ENCODE measurements at regions not wholly inside any gene's neighbourhood (a gene's known extent, or its start where the extent isn't known, plus 50 kb on each side); places are given as distances from the start of the nearest gene placed in this dataset.

DNA sequence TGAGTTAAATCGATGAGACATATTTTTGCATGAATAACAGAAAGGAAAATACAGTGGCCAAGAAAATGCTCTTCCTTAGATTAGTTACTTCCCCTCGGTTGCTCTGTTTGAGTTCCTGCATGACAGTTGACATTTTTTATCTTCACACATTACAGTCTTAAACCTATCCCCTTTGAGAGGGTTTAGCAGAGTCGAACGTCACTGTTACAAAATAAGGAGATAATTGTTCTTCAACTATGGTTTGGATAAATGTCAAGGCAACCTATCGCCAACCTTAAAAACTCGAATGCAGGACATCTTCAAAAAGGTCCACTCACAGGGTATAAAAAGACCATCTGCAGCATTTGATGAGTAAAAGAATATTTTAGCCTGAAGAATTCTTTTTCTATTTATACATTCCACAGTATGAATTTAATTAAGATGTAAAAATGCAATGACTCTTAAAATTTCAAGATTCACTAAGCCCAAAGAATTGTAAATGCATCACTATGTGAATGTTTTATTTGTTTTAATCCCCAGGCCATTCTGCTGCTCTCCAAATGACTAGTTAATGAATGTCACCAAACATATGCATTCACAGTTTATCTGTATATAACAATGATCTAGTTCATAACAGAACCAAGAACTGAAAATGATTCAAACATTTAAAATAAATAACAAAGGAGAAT is 68.9 kb upstream of the COL11A1 start:
- no peak for DNase-seq (ENCODE audit: low spot score)
- TF ChIP-seq, protein P1, sequence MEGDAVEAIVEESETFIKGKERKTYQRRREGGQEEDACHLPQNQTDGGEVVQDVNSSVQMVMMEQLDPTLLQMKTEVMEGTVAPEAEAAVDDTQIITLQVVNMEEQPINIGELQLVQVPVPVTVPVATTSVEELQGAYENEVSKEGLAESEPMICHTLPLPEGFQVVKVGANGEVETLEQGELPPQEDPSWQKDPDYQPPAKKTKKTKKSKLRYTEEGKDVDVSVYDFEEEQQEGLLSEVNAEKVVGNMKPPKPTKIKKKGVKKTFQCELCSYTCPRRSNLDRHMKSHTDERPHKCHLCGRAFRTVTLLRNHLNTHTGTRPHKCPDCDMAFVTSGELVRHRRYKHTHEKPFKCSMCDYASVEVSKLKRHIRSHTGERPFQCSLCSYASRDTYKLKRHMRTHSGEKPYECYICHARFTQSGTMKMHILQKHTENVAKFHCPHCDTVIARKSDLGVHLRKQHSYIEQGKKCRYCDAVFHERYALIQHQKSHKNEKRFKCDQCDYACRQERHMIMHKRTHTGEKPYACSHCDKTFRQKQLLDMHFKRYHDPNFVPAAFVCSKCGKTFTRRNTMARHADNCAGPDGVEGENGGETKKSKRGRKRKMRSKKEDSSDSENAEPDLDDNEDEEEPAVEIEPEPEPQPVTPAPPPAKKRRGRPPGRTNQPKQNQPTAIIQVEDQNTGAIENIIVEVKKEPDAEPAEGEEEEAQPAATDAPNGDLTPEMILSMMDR (IDR thresholded peaks at IDR 0.05; ENCODE audit: extremely low read depth, insufficient read depth, missing control alignments) = no peak
- in situ Hi-C loops (cut with MboI; ENCODE audit: low pct_unique_long_range_greater_than_20kb, low sequenced_read_pairs, unreplicated experiment) = no loop called here

DNA sequence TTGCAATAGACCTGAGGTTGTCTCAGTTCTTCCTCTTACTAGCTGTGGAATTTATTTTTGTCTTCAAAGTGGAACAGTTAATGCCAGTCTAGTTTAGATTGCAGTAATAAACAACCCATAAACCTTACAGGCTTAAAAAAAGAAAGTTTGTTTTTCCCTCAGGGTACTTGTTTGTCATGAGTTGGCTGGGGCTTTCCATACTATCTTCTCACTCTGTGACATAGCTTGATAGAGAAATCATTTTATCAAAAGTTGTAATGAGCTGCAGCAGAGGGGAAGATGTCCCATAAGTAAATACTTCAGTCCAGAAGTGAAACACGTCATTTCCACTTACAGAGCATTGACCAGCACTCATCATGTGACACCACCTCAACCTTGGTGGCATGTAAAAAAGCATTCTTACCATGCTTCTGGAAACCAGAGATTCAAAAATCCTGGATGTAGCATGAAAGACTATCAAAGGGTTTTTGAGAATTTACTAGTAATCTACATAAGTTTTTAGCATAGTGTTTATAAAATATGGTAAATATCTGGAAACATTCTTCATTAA is 62.8 kb upstream of the COL11A1 start:
- no peak for DNase-seq (ENCODE audit: low spot score)
- TF ChIP-seq, protein P1 (IDR thresholded peaks at IDR 0.05; ENCODE audit: extremely low read depth, insufficient read depth, missing control alignments) = no peak
- in situ Hi-C loops (cut with MboI; ENCODE audit: low pct_unique_long_range_greater_than_20kb, low sequenced_read_pairs, unreplicated experiment) = no loop called here

DNA sequence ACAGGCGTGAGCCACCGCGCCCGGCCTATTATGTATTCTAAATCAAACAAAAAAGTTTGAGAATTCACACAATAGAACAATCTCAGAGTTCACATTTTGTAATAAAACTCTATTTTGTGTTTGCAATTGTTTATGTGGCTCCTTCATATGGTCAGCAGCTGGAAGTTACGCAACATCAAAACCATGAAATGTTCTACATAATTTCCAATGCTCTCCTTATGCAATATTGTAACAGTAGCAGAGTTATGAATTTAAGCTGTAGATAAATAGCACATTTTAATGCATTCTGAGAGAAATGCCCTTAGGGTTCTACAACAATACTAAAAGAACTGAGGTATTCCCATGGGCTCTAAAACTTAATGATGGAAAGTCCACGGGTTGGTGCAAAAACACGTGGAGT is 62.3 kb upstream of the COL11A1 start:
- TF ChIP-seq, protein P1 (IDR thresholded peaks at IDR 0.05; ENCODE audit: extremely low read depth, insufficient read depth, missing control alignments) = no peak
- in situ Hi-C loops (cut with MboI; ENCODE audit: low pct_unique_long_range_greater_than_20kb, low sequenced_read_pairs, unreplicated experiment) = no loop called here
- DNase-seq (ENCODE audit: low spot score) = no peak

DNA sequence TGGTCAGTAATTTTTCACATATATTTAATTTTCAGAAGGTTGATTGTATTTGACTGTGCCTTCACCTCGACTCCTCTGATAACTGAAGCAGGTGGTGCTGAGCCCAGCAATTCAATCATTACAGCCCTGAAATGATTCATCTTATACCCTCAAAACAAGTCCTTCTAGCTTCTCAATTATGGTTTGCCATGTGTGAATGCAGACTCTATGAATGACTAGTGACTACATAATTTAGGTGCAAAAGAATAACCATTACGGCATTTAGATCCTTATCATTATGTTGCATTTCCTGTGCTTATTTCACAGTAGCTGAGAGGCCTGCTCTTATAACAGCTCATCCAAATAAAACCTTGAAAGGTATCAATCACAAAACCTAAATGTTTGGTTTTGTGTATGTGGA is 54.0 kb upstream of the COL11A1 start:
- in situ Hi-C loops (cut with MboI; ENCODE audit: low pct_unique_long_range_greater_than_20kb, low sequenced_read_pairs, unreplicated experiment) = no loop called here

DNA sequence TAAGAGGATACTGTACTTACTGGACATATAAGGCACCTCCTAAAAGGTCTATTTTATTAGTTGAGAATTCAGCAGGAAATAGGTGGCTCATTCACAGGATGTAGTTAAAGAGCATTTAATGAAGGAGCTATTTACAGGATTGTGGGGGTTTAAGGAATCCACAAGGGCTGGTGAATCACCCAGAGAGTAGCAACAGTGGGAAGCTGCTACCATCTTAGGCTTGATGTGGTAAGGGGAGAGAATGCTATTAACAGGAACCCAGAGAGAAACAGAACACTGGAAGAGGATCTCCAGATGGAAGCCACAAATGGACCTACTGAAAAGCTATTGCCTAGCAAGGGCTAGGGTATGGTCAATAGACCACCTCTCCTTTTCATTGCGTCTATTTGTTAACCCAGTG is 52.0 kb upstream of the COL11A1 start:
- no peak for DNase-seq (ENCODE audit: low spot score)
- TF ChIP-seq, protein P1 (IDR thresholded peaks at IDR 0.05; ENCODE audit: extremely low read depth, insufficient read depth, missing control alignments) = no peak
- in situ Hi-C loops (cut with MboI; ENCODE audit: low pct_unique_long_range_greater_than_20kb, low sequenced_read_pairs, unreplicated experiment) = no loop called here

More for the DNA sequence above, 54.0 kb upstream of the COL11A1 start:
- DNase-seq (ENCODE audit: low spot score) = no peak
- TF ChIP-seq, protein P1 (IDR thresholded peaks at IDR 0.05; ENCODE audit: extremely low read depth, insufficient read depth, missing control alignments) = no peak
